Thyroid gland (tissue), 4 donors: ENCODE measurements at regions not wholly inside any gene's neighbourhood (a gene's known extent, or its start where the extent isn't known, plus 50 kb on each side); places are given as distances from the start of the nearest gene placed in this dataset.

Experiments
- DNase-seq, 2 donors: peaks; one replicate each; pipeline ENCODE4 v3.0.0-alpha.2; 2019
- H3K27ac ChIP-seq, 3 donors: fragments of 200-600 bp; sonication (generic); 1 replicate in 2 of 3; 2 replicates in 1 of 3; pipeline ENCODE4 v1.5.1; 2016 to 2019; ENCODE audit warnings: mild to moderate bottlenecking in 1 of 3, moderate library complexity in 1 of 3
- H3K27me3 ChIP-seq: fragments of 200-600 bp; sonication (generic); one replicate; pipeline ENCODE4 v1.5.1; 2019
- H3K36me3 ChIP-seq, 2 donors: fragments of 200-600 bp; sonication (generic); one replicate each; pipeline ENCODE4 v1.5.1; 2016 to 2019
- H3K4me1 ChIP-seq, 2 donors: fragments of 200-600 bp; sonication (generic); one replicate each; pipeline ENCODE4 v1.5.1; 2017 to 2019
- H3K4me3 ChIP-seq, 3 donors: fragments of 200-600 bp; sonication (generic); replicated peaks in 1 of 3; 1 replicate in 2 of 3; 2 replicates in 1 of 3; pipeline ENCODE4 v1.5.1; 2016; ENCODE audit warnings: mild to moderate bottlenecking in 1 of 3
- H3K9me3 ChIP-seq: fragments of 200-600 bp; sonication (generic); one replicate; pipeline ENCODE4 v1.5.1; 2017
- POLR2A ChIP-seq, 2 donors: fragments of 450-650 bp; IDR thresholded peaks; one replicate each; pipeline ENCODE4 v1.6.1; 2017; ENCODE audit warnings: antibody characterized with exemption in 2 of 2, mild to moderate bottlenecking in 2 of 2, moderate library complexity in 1 of 2
- WGBS, 2 donors: methylation state at CpG; one replicate each; pipeline ENCODE4 v1.1.5; 2017; 5-methylcytosine and 5-hydroxymethylcytosine counted together
- intact Hi-C: fragments of 100-400 bp; cut with DNase I; formaldehyde crosslinking; loops from one replicate; pipeline ENCODE4 v1.15.1; 2023
- TF ChIP-seq, protein P1 (sequence below), 6 experiments: fragments of 200-600 bp in 3 of 6; fragments of 450-650 bp in 3 of 6; sonication (generic) in 3 of 6; IDR thresholded peaks; one replicate each; pipeline ENCODE4 v1.5.1; 2016 to 2019; ENCODE audit warnings: antibody characterized with exemption in 6 of 6, mild to moderate bottlenecking in 2 of 6, inconsistent platforms in 1 of 6, moderate library complexity in 1 of 6

- intact Hi-C loops, result no loop called here
- no peaks in the 10 kb centered on the region for H3K9me3 ChIP-seq
- peaks cover 0 to 10% of the 10 kb centered on the region in 2 donors for H3K4me1 ChIP-seq
- no peak overlapping the region for H3K4me3 ChIP-seq
- no peak for DNase-seq
- no peak for TF ChIP-seq POLR2A (IDR thresholded peaks at IDR 0.05)
- TF ChIP-seq, protein P1, sequence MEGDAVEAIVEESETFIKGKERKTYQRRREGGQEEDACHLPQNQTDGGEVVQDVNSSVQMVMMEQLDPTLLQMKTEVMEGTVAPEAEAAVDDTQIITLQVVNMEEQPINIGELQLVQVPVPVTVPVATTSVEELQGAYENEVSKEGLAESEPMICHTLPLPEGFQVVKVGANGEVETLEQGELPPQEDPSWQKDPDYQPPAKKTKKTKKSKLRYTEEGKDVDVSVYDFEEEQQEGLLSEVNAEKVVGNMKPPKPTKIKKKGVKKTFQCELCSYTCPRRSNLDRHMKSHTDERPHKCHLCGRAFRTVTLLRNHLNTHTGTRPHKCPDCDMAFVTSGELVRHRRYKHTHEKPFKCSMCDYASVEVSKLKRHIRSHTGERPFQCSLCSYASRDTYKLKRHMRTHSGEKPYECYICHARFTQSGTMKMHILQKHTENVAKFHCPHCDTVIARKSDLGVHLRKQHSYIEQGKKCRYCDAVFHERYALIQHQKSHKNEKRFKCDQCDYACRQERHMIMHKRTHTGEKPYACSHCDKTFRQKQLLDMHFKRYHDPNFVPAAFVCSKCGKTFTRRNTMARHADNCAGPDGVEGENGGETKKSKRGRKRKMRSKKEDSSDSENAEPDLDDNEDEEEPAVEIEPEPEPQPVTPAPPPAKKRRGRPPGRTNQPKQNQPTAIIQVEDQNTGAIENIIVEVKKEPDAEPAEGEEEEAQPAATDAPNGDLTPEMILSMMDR (IDR thresholded peaks at IDR 0.05), result no peak
- no peaks in the 10 kb centered on the region for H3K36me3 ChIP-seq
- no peak overlapping the region for H3K27ac ChIP-seq
- WGBS, 2 donors, result 83 to 91% methylated on average over 7 of the region's 7 CpGs
- H3K27me3 ChIP-seq, result no peaks in the 10 kb centered on the region
Measured at GRCh38 chr15:38622304-38622703, 57.7 kb upstream of the RASGRP1 start.

DNA sequence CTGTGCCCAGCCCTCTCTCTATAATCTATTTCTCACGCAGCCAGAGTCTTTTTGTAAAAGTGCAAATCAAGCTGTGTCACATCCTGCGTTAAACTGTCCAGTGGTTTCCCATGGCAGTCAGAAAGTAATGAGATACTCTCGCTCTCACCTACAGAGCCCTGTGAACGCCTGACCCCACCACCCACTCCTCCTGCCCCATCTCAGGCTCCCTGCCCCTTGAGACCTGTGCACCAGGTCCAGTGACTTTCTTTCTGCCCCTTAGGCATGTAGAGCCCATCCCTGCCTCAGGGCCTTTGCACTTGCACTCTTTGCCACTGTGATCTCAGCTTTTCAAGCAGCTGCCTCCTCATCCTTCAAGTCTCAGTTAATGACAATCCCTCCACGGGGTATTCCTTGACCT, 58.3 kb upstream of the RASGRP1 start:
- no peak for DNase-seq
- Histone ChIP-seq H3K27ac (no peak overlapping the region), H3K27me3 (no peaks in the 10 kb centered on the region), H3K9me3 (no peaks in the 10 kb centered on the region), H3K36me3 (no peaks in the 10 kb centered on the region), H3K4me1 (peaks cover 0 to 10% of the 10 kb centered on the region in 2 donors), H3K4me3 (no peak overlapping the region)
- WGBS, 2 donors, result 93 to 96% methylated on average over 5 of the region's 5 CpGs
- intact Hi-C loops, result no loop called here
- no peak for TF ChIP-seq POLR2A (IDR thresholded peaks at IDR 0.05)
- TF ChIP-seq, protein P1 (IDR thresholded peaks at IDR 0.05), result no peak

- DNase-seq, result no peak
- 61 to 67% methylated on average over 5 of the region's 5 CpGs for WGBS, 2 donors
- Histone ChIP-seq H3K4me1 (peaks cover 0 to 10% of the 10 kb centered on the region in 2 donors), H3K9me3 (no peaks in the 10 kb centered on the region), H3K36me3 (no peaks in the 10 kb centered on the region), H3K27me3 (no peaks in the 10 kb centered on the region), H3K4me3 (no peak overlapping the region), H3K27ac (no peak overlapping the region)
- TF ChIP-seq, protein P1 (IDR thresholded peaks at IDR 0.05), result no peak
- no peak for TF ChIP-seq POLR2A (IDR thresholded peaks at IDR 0.05)
- intact Hi-C loops, result no loop called here
Measured at GRCh38 chr15:38623744-38624143, 59.1 kb upstream of the RASGRP1 start.

DNA sequence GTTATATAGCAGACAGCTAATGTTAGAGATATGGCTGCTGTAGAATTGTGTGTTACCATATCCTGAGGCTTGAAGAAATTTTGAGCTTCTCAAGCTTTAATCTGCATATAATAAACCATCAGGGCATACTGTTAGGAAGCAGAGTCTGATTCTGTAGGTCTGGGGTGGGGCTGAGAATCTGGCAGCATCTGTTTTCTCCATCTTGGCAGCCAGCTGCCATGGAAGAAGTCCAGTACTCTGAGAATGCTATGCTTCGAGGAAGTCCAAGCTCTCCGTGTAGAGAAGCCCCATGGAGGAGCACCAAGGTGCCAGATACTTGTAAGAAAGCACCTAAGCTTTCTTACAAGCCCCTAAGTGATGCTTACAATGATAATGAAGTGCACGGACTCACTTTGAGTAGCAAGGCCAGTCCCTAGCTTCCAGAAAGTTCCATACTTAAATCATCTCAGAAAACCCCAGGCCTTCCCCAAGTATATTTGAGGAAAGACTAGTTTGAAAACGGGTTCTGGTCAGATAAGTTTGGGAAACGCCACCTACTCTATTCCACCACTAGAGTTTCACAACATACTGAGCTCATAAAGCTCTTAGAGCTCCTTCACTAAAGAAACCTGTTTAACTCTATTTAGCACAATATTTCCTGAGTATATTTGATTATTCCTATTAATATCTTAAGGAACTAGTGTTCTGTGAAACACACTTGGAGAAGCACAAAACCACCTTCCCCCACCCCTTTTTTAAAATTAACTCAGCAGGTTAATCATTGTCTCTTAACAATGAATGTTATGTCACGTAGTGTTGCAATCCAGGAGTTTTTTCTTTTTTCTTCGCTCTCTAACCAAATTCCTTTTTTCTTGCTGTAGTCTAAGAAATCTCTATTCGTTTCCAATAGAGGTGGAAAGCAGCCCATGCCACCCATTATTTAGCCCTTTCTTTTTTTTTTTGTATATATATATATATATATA, 59.9 kb upstream of the RASGRP1 start:
- TF ChIP-seq POLR2A (IDR thresholded peaks at IDR 0.05), result no peak
- TF ChIP-seq, protein P1 (IDR thresholded peaks at IDR 0.05), result no peak
- intact Hi-C loops, result no loop called here
- no peak for DNase-seq
- WGBS, 2 donors, result 66 to 77% methylated on average over 8 of the region's 8 CpGs
- Histone ChIP-seq H3K9me3 (no peaks in the 10 kb centered on the region), H3K4me3 (no peak overlapping the region), H3K27me3 (no peaks in the 10 kb centered on the region), H3K36me3 (no peaks in the 10 kb centered on the region), H3K4me1 (peaks cover 0 to 10% of the 10 kb centered on the region in 2 donors), H3K27ac (no peak overlapping the region)

DNA sequence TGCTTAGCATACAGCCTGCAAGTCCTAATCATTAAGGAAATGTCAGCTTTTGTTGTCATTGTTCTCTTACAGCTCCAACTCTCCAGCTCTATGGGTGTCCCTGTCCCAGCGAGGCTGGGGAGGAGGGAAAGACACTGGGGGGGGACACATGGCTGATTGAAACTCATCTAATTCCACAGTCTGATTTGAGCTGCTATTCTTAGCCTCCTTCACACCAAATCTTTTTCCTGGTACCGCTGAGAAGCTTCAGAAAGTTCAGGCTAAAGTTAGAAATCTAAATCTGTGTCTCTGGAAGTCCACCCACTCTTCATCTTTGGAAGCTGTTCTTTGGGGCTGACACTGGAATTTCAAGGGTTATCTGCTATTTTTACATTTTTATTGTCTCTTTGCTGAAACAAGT, 61.3 kb upstream of the RASGRP1 start:
- H3K27me3 ChIP-seq, result no peaks in the 10 kb centered on the region
- 61 to 67% methylated on average over 2 of the region's 2 CpGs for WGBS, 2 donors
- no peaks in the 10 kb centered on the region for H3K36me3 ChIP-seq
- no peak overlapping the region for H3K4me3 ChIP-seq
- no peak for DNase-seq
- TF ChIP-seq, protein P1 (IDR thresholded peaks at IDR 0.05), result no peak
- TF ChIP-seq POLR2A (IDR thresholded peaks at IDR 0.05), result no peak
- H3K9me3 ChIP-seq, result no peaks in the 10 kb centered on the region
- peaks cover 0 to 1% of the 10 kb centered on the region in 2 donors for H3K4me1 ChIP-seq
- no peak overlapping the region for H3K27ac ChIP-seq
- intact Hi-C loops, result no loop called here
